Loucy (cell line): ENCODE measurements at regions not wholly inside any gene's neighbourhood (a gene's known extent, or its start where the extent isn't known, plus 50 kb on each side); places are given as distances from the start of the nearest gene placed in this dataset.

Experiments used
- CTCF ChIP-seq: fragments of 200-600 bp; sonication (generic); conservative IDR thresholded peaks from 2 replicates; pipeline ENCODE4 v1.5.1; 2014; ENCODE audit warnings: mild to moderate bottlenecking, antibody characterized with exemption, low read length
- EZH2phosphoT487 ChIP-seq: fragments of 200-600 bp; IDR thresholded peaks from 2 replicates; pipeline ENCODE4 v1.6.1; 2018; ENCODE audit warnings: antibody characterized with exemption, mild to moderate bottlenecking, moderate library complexity, borderline replicate concordance

- TF ChIP-seq CTCF: no peak
- TF ChIP-seq EZH2phosphoT487: no peak
Measured at GRCh38 chr2:217402761-217403383, 543.0 kb upstream of the TNP1 start.
